Activated CD4-positive, alpha-beta T cell treated with anti-CD3 and anti-CD28 coated beads, Interleukin-2, amount 50 U/mL, for 48 hours (primary cell): ENCODE measurements at regions not wholly inside any gene's neighbourhood (a gene's known extent, or its start where the extent isn't known, plus 50 kb on each side); places are given as distances from the start of the nearest gene placed in this dataset.
"Not testable (repeated sequence)": the region's sequence is repeated elsewhere in the genome, so short reads cannot be mapped to it uniquely, and the experiment has no call there.

Source experiments
- DNase-seq, 2 experiments: peaks; one replicate each; pipeline ENCODE4 v3.0.0-alpha.2; 2020

DNA sequence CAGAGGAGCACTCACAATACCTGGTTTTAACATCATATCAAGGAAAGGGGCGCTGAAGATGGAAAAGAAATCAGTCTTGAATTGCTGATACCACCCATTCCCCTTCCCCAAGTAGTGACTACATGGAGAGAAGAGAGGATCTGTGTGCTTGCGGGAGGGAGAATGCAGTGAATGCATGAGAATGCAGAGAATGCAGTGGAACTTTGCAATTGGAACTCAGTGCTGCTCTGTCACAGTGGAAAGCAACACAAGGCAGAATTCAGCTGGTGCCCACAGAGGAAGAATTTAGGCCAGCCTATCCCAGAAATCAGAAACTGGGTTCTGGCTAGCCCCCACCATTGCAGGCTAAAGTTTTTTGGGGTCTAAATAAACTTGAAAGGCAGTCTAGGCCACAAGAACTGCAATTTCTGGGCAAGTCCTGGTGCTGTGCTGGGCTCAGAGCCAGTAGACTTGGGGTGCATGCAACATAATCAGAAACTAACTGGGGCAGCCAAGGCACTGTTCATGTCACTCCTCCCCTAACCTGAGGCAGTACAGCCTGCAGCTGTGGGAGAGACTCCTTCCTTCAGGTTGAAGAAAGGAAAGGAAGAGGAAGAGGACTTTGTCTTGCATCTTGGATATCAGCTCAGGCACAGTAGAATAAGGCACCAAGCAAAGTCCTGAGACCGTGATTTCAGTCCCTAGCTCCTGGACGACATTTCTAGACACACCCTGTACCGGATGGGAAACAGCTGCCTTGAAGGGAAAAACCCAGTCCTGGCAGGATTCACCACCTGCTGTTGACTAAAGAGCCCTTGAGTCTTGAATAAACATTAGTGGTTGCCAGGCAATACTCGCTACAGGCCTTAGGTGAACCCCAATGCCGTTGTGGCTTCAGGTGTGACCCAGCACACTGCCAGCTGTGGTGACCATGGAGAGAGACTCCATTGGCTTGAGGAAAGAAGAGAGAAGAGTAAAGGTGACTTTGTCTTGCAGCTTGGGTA is 329.3 kb downstream of the TBL1XR1 start:
- no peak for DNase-seq

DNA sequence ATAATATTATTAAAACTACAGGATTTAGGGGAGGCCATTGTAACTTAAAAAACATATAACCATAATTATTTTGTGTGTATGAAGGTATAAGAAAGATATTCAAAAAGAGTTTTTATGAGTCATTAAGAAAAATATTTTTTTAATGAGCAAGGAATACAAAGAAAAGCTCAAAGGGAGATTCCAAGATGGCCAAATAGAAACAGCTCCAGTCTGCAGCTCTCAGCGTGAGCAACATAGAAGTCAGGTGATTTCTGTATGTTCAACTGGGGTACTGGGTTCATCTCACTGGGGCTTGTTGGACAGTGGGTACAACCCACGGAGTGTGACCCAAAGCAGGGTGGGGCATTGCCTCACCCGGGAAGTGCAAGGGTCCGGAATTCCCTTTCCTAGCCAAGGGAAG is 336.1 kb downstream of the TBL1XR1 start:
- DNase-seq, result no peak

DNA sequence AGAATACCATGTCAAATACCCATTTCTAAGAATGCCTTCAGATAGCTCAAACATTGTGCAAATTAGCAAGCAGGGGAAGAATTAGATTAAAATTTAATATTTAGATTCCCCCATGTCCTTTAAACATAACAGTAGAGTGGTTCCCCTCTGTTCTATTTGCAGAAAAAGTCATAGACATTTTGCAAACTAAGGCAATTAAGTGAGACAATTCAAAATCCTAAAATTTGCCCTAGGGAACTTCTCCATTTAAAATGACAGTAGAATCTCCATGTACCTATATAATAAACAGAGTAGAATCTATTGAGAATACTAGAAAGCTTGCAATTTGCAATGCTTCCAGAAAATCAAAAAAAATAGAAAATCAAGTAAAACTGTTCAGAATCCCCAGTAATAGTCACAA is 340.6 kb downstream of the TBL1XR1 start:
- DNase-seq, result no peak

DNA sequence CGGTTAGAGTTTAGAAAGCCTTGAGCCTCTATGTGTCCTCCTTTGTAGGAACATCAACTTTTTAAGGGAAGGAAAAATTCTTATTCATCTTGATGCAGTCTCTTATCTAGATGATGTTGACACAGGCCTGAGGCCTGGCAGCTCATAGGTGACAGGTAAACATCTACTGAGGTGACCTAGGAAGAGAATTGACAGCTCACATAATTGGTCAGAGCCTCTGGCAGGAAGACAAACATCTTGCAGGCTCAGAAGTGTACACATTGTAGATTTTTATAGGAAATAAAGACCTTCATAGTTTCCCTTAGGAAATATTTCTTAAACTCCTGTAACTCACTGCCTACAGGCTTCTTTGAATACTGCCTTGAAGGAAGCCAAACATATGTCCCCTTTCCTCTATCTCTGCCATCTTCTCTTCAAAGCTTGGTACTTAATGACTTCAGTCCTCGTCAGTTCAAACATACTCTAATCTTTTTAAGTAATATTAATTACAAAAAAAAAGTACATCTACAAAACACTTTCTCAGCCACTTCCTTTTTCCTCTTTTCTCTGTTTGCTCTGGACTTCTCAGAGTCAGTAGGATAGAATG is 341.3 kb downstream of the TBL1XR1 start:
- no peak for DNase-seq

DNA sequence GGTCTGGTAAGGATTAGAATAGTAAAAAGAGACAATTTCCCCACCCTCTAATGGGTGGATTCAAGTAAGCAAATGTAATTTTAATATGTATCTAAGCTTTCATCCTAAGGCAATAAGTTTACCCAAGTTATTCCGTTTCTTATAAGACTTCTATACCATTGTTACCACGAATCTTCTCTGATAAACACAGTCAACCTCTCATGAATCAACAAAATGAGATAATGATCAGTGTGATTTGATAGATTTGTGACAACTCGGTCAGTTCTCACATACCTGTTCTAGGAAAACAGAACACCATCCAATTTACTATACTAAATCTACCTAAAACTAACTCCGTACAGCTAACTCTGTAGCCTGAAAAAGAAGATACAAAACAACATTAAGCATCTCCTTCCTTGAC is 342.1 kb downstream of the TBL1XR1 start:
- DNase-seq, result no peak

DNA sequence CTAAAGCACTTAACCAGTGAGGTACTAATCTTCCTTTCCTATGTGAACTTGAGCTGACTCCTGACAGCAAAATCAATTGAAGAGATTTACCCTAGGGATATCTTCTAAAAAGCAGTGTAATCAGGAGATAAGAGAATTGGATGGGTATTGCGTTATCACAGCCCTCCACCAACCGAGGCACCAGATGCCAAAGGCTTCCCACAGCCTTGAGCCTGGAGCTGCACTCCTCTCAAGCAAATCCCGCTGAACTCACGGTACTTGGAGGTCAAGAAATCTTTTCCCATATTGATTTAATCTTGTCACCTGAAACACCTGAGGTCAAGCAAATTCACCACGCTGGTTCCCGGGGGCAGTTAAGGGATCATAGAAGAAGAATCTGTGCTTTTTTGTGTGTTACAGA is 346.8 kb downstream of the TBL1XR1 start:
- no peak for DNase-seq

DNA sequence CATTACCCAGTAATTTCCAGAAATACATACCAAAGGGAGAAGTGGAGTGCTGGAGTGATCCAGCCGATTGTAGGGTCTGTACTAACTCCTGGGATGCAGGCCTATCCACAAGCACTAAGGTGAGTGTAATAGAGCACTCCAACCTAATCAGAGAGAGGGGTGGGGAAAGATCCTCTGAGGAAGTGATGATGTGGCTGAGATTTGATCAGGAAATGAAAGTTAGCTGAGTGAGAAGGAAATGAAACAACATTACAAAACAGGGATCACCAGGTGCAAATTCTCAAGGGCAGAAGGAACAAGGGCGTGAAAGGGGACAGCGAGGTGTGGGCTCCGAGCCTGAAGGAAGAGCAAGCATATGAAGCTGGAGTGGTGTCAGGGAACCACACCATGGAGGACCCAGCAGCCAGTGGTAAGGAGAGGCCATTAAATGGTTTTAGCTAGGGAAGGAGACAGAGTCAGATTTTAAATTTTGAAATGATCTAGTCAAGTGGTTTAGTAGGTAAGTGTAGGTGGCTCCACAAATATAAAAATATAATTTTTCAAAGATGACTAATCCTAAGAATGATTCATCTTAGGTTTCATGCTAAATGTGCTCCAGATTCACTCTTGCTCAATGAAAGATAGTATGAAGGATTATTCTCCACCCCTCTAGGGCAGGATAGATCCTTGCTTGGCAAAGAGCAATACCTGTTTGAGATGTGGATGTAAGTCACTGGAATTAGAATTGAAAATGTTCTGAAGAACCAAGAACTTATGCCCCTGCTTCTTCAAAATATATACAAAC is 348.7 kb downstream of the TBL1XR1 start:
- no peak for DNase-seq

DNA sequence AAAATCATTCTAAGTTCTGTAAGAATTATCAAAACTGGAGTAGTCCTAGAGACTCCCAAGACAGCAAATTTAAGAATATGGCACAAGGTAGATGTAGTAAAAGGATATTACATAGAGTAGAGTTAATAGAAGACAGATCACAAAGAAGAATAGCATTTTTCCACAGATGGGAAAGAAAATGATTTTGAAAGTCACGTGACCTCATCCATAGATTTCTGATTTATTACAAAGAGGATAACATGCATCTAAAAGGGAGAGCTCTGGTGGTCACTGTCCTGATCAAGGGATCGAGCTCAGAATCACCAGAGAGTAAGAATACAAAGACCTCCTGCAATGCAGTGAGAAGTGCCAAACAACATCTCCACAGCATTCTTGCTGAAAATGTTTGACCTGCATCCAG is 354.4 kb downstream of the TBL1XR1 start:
- DNase-seq, result no peak

DNA sequence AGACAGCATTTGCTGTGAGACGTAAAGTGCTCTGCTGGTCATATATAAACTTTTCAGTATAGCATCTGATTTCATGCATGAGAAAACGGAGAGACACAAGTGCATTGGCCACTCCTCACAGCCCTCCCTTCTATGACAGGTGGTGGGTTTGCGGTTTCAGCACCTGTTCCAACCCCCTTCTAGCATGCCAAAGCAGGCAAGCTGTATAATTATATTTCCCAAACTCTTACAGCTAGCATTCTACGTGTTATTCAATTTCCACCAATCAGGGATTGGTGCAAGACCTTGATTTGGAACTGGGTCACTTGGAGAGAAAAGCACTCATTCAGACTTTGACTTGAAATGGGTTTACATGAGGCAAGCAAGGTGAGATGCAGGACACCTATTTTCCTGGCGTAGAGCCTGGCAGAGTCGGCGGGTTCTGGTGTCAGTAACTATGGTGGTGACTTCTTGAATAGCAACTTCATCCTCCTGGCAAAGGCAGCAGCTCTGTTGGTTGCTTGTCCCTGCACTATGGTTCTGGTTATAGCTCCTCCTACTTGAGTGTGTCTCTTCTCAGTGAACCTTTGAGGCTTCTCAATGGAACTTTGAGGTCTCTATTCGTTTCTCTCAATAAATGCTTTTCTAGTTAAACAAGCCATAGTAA is 356.5 kb downstream of the TBL1XR1 start:
- DNase-seq, result no peak

DNA sequence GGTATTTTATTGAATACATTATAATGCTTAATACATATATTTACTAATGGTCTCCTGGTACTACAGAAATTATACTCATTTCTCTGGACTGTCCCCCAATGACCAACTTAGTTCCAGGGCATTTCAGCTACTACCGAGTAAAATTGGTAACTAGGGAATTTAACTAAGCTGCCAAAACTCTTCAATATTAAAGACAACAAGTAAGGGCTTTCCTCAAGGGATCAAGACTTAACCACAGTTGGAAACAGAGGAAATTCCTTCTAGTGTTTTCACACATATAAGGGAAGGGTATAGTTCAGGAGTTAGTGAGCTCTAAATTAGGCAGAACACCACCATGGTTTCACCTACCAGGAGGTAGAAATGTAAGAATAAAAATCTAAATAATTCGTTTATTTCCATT is 357.4 kb downstream of the TBL1XR1 start:
- no peak for DNase-seq

DNA sequence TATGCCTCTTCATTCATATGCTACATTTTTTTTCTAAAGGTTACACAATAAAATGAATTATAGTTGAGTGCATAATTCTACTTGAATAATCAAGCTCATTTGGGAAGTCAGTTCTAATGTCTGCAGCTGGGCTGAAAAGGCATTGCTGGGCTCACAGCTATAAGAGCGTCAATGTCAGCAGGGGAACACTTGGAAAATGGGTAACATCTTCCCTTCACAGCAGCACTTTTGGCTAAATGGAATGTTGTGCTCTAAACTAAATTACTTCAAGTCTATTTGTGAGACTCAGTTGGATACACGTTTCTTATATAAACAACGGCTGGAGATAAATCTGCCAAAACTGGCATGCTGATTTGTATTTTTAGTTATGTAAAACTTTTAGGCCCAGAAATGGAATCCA is 357.8 kb downstream of the TBL1XR1 start:
- no peak for DNase-seq

DNA sequence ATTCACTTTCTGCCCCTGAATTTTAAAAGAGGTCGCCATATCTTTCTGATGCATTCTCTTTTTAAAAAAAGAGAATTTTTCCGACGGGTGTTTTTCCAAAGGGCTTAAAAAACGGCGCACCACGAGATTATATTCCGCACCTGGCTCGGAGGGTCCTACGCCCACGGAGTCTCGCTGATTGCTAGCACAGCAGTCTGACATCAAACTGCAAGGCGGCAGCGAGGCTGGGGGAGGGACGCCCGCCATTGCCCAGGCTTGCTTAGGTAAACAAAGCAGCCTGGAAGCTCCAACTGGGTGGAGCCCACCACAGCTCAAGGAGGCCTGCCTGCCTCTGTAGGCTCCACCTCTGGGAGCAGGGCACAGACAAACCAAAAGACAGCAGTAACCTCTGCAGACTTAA is 370.0 kb downstream of the TBL1XR1 start:
- DNase-seq, result not testable (repeated sequence)

DNA sequence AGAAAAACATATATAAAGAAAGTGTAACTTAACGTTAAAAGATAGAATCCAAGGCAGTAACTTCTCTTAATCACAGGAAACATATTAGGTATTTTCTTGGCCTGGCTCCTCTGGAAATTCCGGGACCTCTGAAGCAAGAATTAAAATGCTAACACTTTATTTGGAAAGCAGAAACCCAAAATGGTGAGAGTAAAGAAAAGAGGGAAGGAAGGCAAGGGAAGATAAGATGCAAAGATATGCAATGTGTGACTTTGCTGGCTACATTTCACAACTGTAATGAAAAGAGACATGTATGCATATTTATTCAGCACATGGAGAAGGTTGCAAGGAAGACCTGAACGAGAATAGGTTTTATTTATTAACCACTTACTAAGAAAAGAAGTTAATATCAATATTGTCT is 372.5 kb downstream of the TBL1XR1 start:
- no peak for DNase-seq

DNA sequence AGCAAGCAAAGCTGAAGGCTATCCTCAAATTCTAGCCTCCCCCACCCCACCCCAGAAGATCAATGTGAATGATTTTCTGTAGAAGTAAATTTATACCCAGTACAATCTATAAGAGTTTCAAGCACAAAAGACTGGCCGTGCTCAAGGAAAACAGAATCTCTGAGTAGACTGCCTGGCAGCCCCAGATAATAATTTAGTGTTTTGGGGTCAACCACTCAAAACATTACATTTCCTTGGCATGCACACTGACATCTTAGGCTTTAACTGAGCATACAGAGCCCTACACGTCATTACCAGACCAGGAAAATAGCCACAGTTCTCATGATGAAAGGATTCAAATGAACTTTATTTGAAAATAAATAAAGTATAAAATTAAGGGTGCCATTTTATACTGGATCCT is 376.5 kb downstream of the TBL1XR1 start:
- no peak for DNase-seq

DNA sequence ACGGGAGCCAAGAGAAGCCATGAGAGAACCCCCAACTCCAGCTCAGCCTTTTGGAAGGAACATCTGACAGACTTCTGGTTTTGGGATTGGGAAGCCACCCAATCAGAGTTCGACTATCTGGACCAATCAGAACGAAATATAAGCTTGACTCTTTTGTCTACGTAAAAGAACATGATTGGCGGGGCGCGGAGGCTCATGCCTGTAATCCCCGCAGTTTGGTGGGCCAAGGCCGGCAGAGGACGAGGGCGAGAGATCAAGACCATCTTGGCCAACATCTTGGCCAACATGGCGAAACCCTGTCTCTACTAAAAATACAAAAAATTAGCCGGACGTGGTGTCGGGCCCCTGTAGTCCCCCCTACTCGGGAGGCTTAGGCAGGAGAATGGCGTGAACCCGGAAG is 380.3 kb downstream of the TBL1XR1 start:
- DNase-seq, result no peak

DNA sequence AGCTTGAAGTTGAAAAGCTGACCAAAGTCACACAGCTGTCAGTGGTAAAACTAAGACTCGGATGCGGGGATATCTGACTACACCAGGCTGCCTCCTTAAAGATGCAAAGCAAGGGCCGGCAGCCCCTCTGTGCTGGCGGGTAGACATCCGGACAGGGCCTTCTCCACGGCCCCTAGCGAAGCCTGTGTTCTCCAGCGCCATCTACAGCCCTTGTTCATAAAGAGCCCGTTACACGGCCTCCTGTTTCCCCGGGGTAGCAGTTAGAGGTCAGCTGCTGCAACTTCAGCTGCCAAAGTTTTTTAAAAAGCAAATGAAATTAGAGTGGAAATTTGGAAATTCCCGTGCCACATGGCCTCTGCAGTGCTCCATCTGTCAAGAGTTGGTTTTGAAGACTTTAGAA is 383.0 kb downstream of the TBL1XR1 start:
- peak; percentile 11 to 37 for DNase-seq

DNA sequence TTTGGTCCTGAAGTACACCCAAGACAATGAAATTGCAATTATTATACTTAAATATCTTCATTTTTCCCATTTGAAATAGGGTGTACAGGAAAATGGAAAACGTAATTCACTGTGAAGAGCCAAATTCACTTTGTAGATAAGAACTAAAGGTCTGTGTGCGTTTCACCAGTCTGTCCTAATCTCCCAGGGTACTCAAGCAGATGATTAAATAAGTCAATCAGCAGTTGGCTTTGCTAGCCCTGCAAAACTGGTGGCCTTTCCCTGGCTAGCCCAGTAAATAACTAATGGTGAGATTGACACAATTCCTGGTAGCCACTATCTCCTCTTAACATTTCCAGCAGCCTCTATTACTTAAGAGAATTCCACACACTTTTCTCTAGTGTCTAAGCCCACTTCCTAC is 389.3 kb downstream of the TBL1XR1 start:
- no peak for DNase-seq

DNA sequence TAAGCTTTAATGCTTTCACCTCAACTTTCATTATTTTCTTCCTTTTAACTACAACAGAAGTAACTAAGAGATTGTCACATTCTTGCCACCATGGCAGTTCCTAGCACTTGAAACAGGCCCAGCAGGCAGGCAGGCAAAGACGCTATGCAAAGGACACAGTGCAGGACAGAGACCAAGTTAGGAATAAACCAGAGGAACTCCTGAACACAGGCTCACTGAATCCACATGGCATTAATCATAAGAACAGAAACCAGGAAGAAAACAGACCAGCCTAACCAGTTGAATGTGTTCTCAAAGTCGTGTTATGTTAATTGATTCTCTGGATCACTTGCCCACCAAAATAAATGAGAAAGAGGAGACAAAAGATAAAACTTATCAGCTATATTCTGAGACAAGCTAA is 397.6 kb downstream of the TBL1XR1 start:
- no peak for DNase-seq

DNA sequence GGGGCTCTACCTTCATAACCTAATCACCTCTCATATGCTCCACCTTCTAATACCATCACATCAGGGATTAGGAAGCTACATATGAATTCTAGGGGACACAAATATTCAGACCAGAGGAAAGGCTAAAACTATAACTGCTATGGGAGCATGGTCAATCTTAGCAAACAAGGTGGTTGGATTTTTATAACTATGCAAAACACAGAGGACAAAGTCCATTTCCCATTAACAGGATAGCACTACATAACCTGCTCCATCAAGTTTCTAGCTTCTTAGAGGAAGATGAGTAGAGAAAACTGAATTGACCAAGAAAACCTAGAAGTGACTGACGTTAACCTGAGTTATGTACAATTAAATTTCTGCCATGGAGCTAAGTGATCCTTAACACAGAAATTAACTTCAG is 398.6 kb downstream of the TBL1XR1 start:
- DNase-seq, result no peak

DNA sequence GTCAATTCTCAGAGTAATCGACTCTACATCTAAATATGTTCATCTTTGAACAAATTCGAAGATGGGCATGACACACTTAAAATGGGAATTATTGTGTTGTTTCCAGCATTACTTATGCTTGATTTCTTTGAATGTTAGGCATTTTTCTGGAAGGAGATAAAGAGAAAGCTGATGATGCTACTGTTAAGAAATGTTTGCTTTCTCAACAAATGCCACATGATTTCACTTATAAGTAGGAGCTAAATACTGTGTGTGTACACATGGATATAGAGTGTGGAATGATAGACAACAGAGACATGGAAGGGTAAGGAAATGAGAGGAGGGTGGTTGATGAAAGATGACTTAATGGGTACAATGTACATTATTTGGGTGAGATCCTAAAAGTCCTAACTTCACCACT is 400.9 kb downstream of the TBL1XR1 start:
- no peak for DNase-seq

DNA sequence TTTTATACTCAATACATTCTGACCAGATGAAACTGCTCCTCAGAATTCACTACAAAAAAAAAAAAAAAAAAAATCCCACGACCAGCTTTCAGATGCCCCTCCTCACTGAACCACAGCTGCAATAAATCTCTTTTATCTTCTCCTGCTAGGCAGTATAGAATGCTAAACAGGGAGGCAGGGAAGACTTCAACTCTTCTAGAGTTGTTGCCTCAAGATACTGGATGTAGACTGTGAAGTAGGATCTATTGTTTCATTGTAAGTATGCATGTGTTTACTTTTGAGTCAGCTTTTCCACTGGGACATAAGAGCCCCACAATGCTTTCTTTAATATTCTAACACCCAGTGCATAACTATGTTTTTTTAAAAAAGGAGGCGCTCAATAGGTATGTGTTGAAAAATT is 401.4 kb downstream of the TBL1XR1 start:
- DNase-seq, result no peak

DNA sequence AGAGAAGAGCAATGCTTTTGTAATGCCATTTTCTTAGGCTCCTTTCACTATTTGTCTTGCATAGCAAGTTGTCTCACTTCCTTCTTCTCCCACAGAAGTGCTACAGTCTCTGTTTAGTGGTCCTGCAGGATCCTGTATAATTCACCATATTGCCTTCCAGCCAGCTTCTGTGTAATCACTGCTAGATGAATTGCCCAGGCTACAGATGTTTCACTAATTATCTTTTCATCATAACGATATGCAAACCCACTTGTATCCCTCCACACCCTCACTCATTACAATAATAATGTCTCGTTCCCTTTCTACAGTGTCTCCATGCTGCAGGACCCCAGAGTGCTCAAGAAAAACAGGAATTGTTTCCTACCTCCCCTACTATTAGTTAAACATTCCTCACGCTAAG is 402.9 kb downstream of the TBL1XR1 start:
- no peak for DNase-seq

DNA sequence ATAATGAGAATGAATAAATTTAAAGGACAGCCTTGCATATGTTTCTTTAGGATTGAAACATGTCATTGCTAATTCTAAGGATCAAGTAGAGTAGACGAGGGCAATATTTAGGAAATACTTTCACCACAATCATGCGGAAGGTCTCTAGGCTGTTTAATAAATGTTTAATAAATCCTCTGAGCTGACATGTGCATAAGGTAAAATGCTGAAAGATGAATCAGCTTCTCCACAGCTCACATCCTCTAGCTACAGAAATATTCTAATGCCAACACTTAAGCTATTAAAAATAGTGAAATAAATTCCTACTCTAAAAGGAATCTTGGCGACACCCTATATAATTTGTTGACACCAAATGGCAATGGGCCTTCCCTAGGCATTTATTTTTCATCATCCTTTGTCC is 407.3 kb downstream of the TBL1XR1 start:
- DNase-seq, result no peak
